ENCODE measurements at regions not wholly inside any gene's neighbourhood (a gene's known extent, or its start where the extent isn't known, plus 50 kb on each side); places are given as distances from the start of the nearest gene placed in this dataset.

DNA sequence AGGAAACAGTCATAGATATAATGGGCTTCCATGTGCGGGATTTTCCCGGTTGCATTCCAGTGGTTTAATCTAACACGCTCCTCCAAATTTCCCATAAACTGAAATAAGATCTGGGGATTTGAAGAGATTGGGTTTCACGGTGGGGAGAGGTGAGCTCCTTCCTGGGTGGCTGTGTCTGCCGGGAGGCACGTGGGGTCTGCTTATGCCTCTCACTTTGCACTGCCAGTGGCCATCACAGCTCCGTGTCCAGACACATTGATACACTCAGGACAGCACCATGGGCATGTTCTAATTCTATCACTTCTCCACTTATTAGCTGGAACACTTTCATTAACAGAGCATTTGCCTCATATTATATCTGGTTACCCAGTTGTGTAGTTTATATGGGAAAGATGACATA is 73.4 kb downstream of the SOX1 start:
- Histone ChIP-seq H3K27ac (ENCODE audit: low read length) (no peak overlapping the region), H3K27me3 (replicated peaks in 1 of 2; ENCODE audit: control insufficient read depth in 2 of 2, extremely low read depth in 1 of 2, insufficient read depth in 2 of 2, low read length in 1 of 2) (peaks cover 0 to 34% of the 10 kb centered on the region in 2 experiments), H3K4me1 (ENCODE audit: control insufficient read depth in 1 of 2, extremely low read depth in 1 of 2, insufficient read depth in 2 of 2, low read length in 2 of 2) (no peaks in the 10 kb centered on the region), H3K9me3 (no peaks in the 10 kb centered on the region), H3K4me3 (ENCODE audit: control insufficient read depth in 1 of 2, extremely low read depth in 1 of 2, low read length in 1 of 2) (no peak overlapping the region), H3K36me3 (ENCODE audit: control insufficient read depth in 2 of 2, extremely low read depth in 1 of 2, insufficient read depth in 1 of 2, low read length in 1 of 2) (no peaks in the 10 kb centered on the region)
- ATAC-seq (replicated peaks in 1 of 4) = no peak
- DNase-seq = no peak
- H3K4me3 Mint-ChIP-seq = no peak overlapping the region
- WGBS (ENCODE audit: insufficient coverage) = 75% methylated on average over 1 of the region's 7 CpGs
- POLR2A ChIA-PET = no interaction called here
- H3K36me3 Mint-ChIP-seq = no peaks in the 10 kb centered on the region
- CTCF ChIA-PET = no interaction called here
- H3K4me1 Mint-ChIP-seq = no peaks in the 10 kb centered on the region
- no peaks in the 10 kb centered on the region for H3K9me3 Mint-ChIP-seq
- H3K27me3 Mint-ChIP-seq = peaks cover 11 to 16% of the 10 kb centered on the region in 2 donors
- no peak overlapping the region for H3K27ac Mint-ChIP-seq

DNA sequence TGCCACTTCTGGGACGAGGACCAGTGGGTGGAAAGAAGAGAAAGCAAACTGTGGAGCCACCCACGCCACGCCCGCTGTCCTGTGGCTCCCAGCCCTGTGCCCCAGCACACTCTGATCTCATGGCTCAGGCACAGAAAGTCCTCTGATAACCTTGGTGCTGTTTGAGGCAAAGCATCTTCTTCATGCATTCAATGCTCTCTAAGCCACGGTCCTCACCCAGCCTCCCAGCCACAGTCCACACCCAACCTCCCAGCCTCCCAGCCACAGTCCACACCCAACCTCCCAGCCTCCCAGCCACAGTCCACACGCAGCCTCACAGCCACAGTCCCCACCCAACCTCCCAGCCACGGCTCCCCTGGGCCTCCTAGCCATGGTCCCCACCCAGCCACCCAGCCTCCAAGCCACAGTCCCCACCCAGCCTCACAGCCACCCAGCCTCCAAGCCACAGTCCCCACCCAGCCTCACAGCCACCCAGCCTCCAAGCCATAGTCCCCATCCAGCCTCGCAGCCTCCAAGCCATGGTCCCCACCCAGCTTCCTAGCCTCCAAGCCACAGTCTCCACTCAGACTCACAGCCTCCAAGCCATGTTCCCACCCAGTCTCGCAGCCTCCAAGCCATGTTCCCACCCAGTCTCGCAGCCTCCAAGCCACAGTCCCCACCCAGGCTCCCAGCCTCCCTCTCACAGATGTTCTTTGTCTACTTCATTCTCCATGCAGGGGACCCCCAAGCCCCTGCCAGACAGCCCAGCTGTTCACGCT is 74.9 kb downstream of the SOX1 start:
- no peaks in the 10 kb centered on the region for H3K4me1 Mint-ChIP-seq
- no peak overlapping the region for H3K4me3 ChIP-seq (ENCODE audit: control insufficient read depth in 1 of 2, extremely low read depth in 1 of 2, low read length in 1 of 2)
- H3K4me3 Mint-ChIP-seq = no peak overlapping the region
- DNase-seq (no peak), ATAC-seq (replicated peaks in 1 of 4) (no peak)
- H3K36me3 Mint-ChIP-seq = no peaks in the 10 kb centered on the region
- no peak overlapping the region for H3K27ac Mint-ChIP-seq
- H3K36me3 ChIP-seq (ENCODE audit: control insufficient read depth in 2 of 2, extremely low read depth in 1 of 2, insufficient read depth in 1 of 2, low read length in 1 of 2) = no peaks in the 10 kb centered on the region
- no peaks in the 10 kb centered on the region for H3K9me3 Mint-ChIP-seq
- ChIA-PET POLR2A (no interaction called here), CTCF (interaction anchor here in 1 of 2 donors (0.7 kb wide), 1 partner anchor 1970 kb away, joined by 4 read pairs; no protein-coding TSS in a partner anchor)
- peaks cover 7 to 11% of the 10 kb centered on the region in 2 donors for H3K27me3 Mint-ChIP-seq
- H3K9me3 ChIP-seq = no peaks in the 10 kb centered on the region
- H3K27ac ChIP-seq (ENCODE audit: low read length) = no peak overlapping the region
- H3K4me1 ChIP-seq (ENCODE audit: control insufficient read depth in 1 of 2, extremely low read depth in 1 of 2, insufficient read depth in 2 of 2, low read length in 2 of 2) = no peaks in the 10 kb centered on the region
- 67% methylated on average over 11 of the region's 11 CpGs for WGBS (ENCODE audit: insufficient coverage)
- peaks cover 0 to 27% of the 10 kb centered on the region in 2 experiments for H3K27me3 ChIP-seq (replicated peaks in 1 of 2; ENCODE audit: control insufficient read depth in 2 of 2, extremely low read depth in 1 of 2, insufficient read depth in 2 of 2, low read length in 1 of 2)

DNA sequence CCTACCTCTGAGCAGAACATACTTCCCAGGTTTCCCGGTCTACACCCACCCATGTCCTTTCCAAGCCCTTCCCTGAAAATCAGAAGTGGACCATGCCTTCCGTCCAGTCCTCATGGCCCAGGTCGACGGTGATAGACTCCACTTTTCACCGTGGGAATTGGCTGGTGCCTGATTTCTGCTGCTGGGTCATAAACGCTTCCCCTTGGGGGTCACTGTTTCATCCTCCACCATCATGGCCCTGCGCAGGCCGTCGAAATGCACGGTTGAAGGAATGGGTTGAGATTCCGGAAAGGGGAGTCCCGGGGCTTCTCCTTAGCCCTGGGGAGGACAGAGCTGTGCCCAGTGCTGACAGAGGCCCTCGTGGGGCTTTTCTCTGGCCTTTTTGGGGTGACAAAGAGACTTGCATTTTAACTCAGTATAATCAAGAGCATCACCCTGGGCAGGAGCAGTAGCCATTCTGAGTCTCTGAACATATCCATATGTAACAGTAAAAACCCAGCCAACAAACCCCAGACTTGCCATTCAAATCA is 75.5 kb downstream of the SOX1 start:
- Histone ChIP-seq H3K27me3 (replicated peaks in 1 of 2; ENCODE audit: control insufficient read depth in 2 of 2, extremely low read depth in 1 of 2, insufficient read depth in 2 of 2, low read length in 1 of 2) (peaks cover 0 to 22% of the 10 kb centered on the region in 2 experiments), H3K27ac (ENCODE audit: low read length) (no peak overlapping the region), H3K4me1 (ENCODE audit: control insufficient read depth in 1 of 2, extremely low read depth in 1 of 2, insufficient read depth in 2 of 2, low read length in 2 of 2) (no peaks in the 10 kb centered on the region), H3K4me3 (ENCODE audit: control insufficient read depth in 1 of 2, extremely low read depth in 1 of 2, low read length in 1 of 2) (no peak overlapping the region), H3K9me3 (no peaks in the 10 kb centered on the region), H3K36me3 (ENCODE audit: control insufficient read depth in 2 of 2, extremely low read depth in 1 of 2, insufficient read depth in 1 of 2, low read length in 1 of 2) (no peaks in the 10 kb centered on the region)
- Mint-ChIP-seq H3K9me3 (no peaks in the 10 kb centered on the region), H3K36me3 (no peaks in the 10 kb centered on the region), H3K4me1 (no peaks in the 10 kb centered on the region), H3K27me3 (peaks cover 6 to 11% of the 10 kb centered on the region in 2 donors), H3K27ac (no peak overlapping the region), H3K4me3 (no peak overlapping the region)
- ATAC-seq (replicated peaks in 1 of 4) (no peak), DNase-seq (no peak)
- ChIA-PET CTCF (interaction anchor here in 1 of 2 donors (0.7 kb wide), 1 partner anchor 1971 kb away, joined by 4 read pairs; no protein-coding TSS in a partner anchor), POLR2A (no interaction called here)
- 74% methylated on average over 7 of the region's 13 CpGs for WGBS (ENCODE audit: insufficient coverage)

- H3K4me3 Mint-ChIP-seq = no peak overlapping the region
- H3K27me3 Mint-ChIP-seq = peaks cover 6 to 8% of the 10 kb centered on the region in 2 donors
Measured at GRCh38 chr13:112143046-112143752, 76.2 kb downstream of the SOX1 start.

DNA sequence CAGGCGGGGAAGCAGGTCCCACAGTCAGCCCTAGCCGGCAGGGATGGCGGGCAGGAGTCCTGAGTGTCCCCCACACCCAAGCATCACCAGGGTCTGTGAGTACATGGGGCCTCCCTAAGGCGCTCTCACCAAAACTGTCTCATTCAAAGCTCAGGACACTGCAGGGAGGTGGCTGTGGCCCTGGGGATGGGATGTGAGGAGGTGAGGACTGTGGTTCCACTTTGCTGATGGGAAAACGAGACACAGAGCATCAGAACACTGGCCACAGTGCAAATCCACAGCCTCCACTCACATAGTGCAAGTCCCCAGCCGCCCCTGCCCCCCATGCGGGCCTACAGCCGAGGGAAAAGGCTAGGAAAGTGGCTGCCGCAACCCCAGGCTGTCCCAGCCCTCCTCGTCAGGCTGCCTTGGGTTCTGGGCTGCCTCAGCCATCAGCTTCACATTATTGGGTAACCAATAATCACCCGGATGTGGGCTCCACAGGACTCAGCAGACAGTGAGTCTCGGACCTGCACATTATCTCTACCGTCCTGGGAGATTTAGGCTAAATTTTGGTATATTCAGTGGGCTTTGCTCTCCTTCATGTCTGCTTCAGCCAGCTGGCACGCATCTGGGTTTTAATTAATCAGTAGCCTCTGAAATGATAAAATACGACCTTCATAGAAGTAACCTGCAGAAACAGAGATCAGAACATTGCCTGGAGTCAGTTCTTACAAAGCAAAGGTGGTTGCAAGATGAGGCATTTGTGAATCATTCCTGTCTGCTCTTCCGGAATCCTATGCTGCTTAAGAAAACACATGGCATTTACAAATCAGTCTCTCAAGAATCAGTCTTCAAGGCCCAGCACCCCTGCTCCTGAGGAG is 77.0 kb downstream of the SOX1 start:
- Histone ChIP-seq H3K27me3 (replicated peaks in 1 of 2; ENCODE audit: control insufficient read depth in 2 of 2, extremely low read depth in 1 of 2, insufficient read depth in 2 of 2, low read length in 1 of 2) (peaks cover 0 to 20% of the 10 kb centered on the region in 2 experiments), H3K4me1 (ENCODE audit: control insufficient read depth in 1 of 2, extremely low read depth in 1 of 2, insufficient read depth in 2 of 2, low read length in 2 of 2) (no peaks in the 10 kb centered on the region), H3K36me3 (ENCODE audit: control insufficient read depth in 2 of 2, extremely low read depth in 1 of 2, insufficient read depth in 1 of 2, low read length in 1 of 2) (no peaks in the 10 kb centered on the region), H3K27ac (ENCODE audit: low read length) (no peak overlapping the region), H3K4me3 (ENCODE audit: control insufficient read depth in 1 of 2, extremely low read depth in 1 of 2, low read length in 1 of 2) (no peak overlapping the region), H3K9me3 (no peaks in the 10 kb centered on the region)
- DNase-seq (no peak), ATAC-seq (replicated peaks in 1 of 4) (no peak)
- Mint-ChIP-seq H3K4me1 (no peaks in the 10 kb centered on the region), H3K36me3 (no peaks in the 10 kb centered on the region), H3K27ac (no peak overlapping the region), H3K27me3 (peaks cover 6 to 8% of the 10 kb centered on the region in 2 donors), H3K4me3 (no peak overlapping the region), H3K9me3 (no peaks in the 10 kb centered on the region)
- ChIA-PET CTCF (no interaction called here), POLR2A (no interaction called here)
- WGBS (ENCODE audit: insufficient coverage) = 73% methylated on average over 10 of the region's 16 CpGs

More at GRCh38 chr13:112143046-112143752, 76.2 kb downstream of the SOX1 start:
- Mint-ChIP-seq H3K27ac (no peak overlapping the region), H3K36me3 (no peaks in the 10 kb centered on the region), H3K9me3 (no peaks in the 10 kb centered on the region), H3K4me1 (no peaks in the 10 kb centered on the region)
- H3K36me3 ChIP-seq (ENCODE audit: control insufficient read depth in 2 of 2, extremely low read depth in 1 of 2, insufficient read depth in 1 of 2, low read length in 1 of 2) = no peaks in the 10 kb centered on the region
- H3K27me3 ChIP-seq (replicated peaks in 1 of 2; ENCODE audit: control insufficient read depth in 2 of 2, extremely low read depth in 1 of 2, insufficient read depth in 2 of 2, low read length in 1 of 2) = peaks cover 0 to 20% of the 10 kb centered on the region in 2 experiments
- ChIA-PET POLR2A (no interaction called here), CTCF (no interaction called here)
- no peak overlapping the region for H3K27ac ChIP-seq (ENCODE audit: low read length)
- no peak overlapping the region for H3K4me3 ChIP-seq (ENCODE audit: control insufficient read depth in 1 of 2, extremely low read depth in 1 of 2, low read length in 1 of 2)
- H3K4me1 ChIP-seq (ENCODE audit: control insufficient read depth in 1 of 2, extremely low read depth in 1 of 2, insufficient read depth in 2 of 2, low read length in 2 of 2) = no peaks in the 10 kb centered on the region
- ATAC-seq (replicated peaks in 1 of 4) = no peak
- no peak for DNase-seq
- no peaks in the 10 kb centered on the region for H3K9me3 ChIP-seq
- WGBS (ENCODE audit: insufficient coverage) = 84% methylated on average over 12 of the region's 15 CpGs
